Omental fat pad (tissue), 3 donors: ENCODE measurements at regions not wholly inside any gene's neighbourhood (a gene's known extent, or its start where the extent isn't known, plus 50 kb on each side); places are given as distances from the start of the nearest gene placed in this dataset.

ENCODE experiments used
- ATAC-seq: fragments of 150-250 bp; one replicate; pipeline ENCODE4 v1.9.1; 2016; ENCODE audit warnings: mild to moderate bottlenecking, moderate library complexity; ENCODE audit not compliant: low FRiP score
- DNase-seq: peaks from one replicate; pipeline ENCODE4 v3.0.0-alpha.2; 2019; ENCODE audit warnings: low spot score
- CTCF ChIP-seq, 3 donors: fragments of 450-650 bp; IDR thresholded peaks; one replicate each; pipeline ENCODE4 v1.5.1; 2016 to 2017; ENCODE audit warnings: antibody characterized with exemption in 3 of 3, mild to moderate bottlenecking in 3 of 3, moderate library complexity in 2 of 3

GRCh38 chrX:7789200-7789599 is 53.8 kb upstream of the VCX start:
- no peak for ATAC-seq
- no peak for DNase-seq
- no peak for TF ChIP-seq CTCF (IDR thresholded peaks at IDR 0.05)

GRCh38 chrX:7788334-7788733 is 54.6 kb upstream of the VCX start:
- no peak for DNase-seq
- no peak for TF ChIP-seq CTCF (IDR thresholded peaks at IDR 0.05)
- ATAC-seq: no peak

- DNase-seq (no peak), ATAC-seq (no peak)
- no peak for TF ChIP-seq CTCF (IDR thresholded peaks at IDR 0.05)
Observed at GRCh38 chrX:7787714-7788113, 55.3 kb upstream of the VCX start.

- no peak for ATAC-seq
- no peak for DNase-seq
- TF ChIP-seq CTCF (IDR thresholded peaks at IDR 0.05): no peak
Observed at GRCh38 chrX:7784580-7784979, 58.4 kb upstream of the VCX start.

GRCh38 chrX:7779644-7780043 is 63.3 kb upstream of the VCX start:
- ATAC-seq: no peak
- DNase-seq: no peak

GRCh38 chrX:7775987-7776386 is 67.0 kb upstream of the VCX start:
- no peak for TF ChIP-seq CTCF (IDR thresholded peaks at IDR 0.05)

More at GRCh38 chrX:7779644-7780043, 63.3 kb upstream of the VCX start:
- TF ChIP-seq CTCF (IDR thresholded peaks at IDR 0.05): no peak

GRCh38 chrX:7771788-7772438 is 71.1 kb upstream of the VCX start:
- DNase-seq (no peak), ATAC-seq (no peak)
- TF ChIP-seq CTCF (IDR thresholded peaks at IDR 0.05): no peak

More at GRCh38 chrX:7775987-7776386, 67.0 kb upstream of the VCX start:
- DNase-seq: no peak
- no peak for ATAC-seq
